Vagina (tissue), 2 donors: ENCODE measurements at regions not wholly inside any gene's neighbourhood (a gene's known extent, or its start where the extent isn't known, plus 50 kb on each side); places are given as distances from the start of the nearest gene placed in this dataset.

ENCODE experiments used
- POLR2A ChIP-seq, 2 donors: fragments of 450-650 bp; IDR thresholded peaks; one replicate each; pipeline ENCODE4 v1.6.1; 2017; ENCODE audit warnings: antibody characterized with exemption in 2 of 2, mild to moderate bottlenecking in 2 of 2, moderate library complexity in 2 of 2
- POLR2AphosphoS5 ChIP-seq, 2 donors: sonication (generic); formaldehyde crosslinking; IDR thresholded peaks; one replicate each; pipeline ENCODE4 v1.9.0; 2017; ENCODE audit warnings: antibody characterized with exemption in 2 of 2, mild to moderate bottlenecking in 2 of 2, low read depth in 1 of 2; ENCODE audit not compliant: insufficient read depth in 1 of 2

GRCh38 chr2:144237108-144237507 lies 282.8 kb downstream of the ZEB2 start:
- no peak for TF ChIP-seq POLR2A (IDR thresholded peaks at IDR 0.05)
- no peak for TF ChIP-seq POLR2AphosphoS5 (IDR thresholded peaks at IDR 0.05; ENCODE audit: insufficient read depth in 1 of 2, low read depth in 1 of 2)
